GM19239 (cell line): ENCODE measurements at regions not wholly inside any gene's neighbourhood (a gene's known extent, or its start where the extent isn't known, plus 50 kb on each side); places are given as distances from the start of the nearest gene placed in this dataset.
"Not testable (repeated sequence)": the region's sequence is repeated elsewhere in the genome, so short reads cannot be mapped to it uniquely, and the experiment has no call there.

Source experiments
- DNase-seq: peaks from one replicate; pipeline ENCODE4 v3.0.0; 2011; ENCODE audit warnings: low spot score; ENCODE audit not compliant: insufficient read length
- FAIRE-seq: peaks from 2 replicates; lab custom pipeline; 2011; peaks lifted over from hg19 to GRCh38; lab: Jason Lieb, UNC

- FAIRE-seq (no peak), DNase-seq (no peak)
Measured at GRCh38 chr11:92046103-92046502, 178.5 kb upstream of the FAT3 start.

DNA sequence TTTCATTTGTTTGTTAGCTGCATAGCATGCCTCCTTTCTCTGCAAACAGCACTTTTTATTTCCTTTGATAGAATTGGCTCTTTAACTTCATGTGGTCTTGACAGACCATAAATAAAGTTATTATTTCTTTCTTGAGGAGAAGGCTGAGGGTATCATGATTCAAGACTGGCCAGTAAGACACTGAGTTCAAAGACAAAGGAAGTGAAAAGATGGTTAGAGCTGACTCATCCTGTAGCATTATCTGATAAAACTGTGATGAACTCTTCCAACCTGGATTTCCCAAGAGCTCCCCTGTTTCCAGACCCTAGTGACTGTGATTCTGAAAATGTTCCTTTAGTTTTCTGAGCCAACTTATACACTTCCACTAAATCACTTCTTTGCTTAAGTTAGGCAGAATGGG is 179.3 kb upstream of the FAT3 start:
- FAIRE-seq (no peak), DNase-seq (no peak)

DNA sequence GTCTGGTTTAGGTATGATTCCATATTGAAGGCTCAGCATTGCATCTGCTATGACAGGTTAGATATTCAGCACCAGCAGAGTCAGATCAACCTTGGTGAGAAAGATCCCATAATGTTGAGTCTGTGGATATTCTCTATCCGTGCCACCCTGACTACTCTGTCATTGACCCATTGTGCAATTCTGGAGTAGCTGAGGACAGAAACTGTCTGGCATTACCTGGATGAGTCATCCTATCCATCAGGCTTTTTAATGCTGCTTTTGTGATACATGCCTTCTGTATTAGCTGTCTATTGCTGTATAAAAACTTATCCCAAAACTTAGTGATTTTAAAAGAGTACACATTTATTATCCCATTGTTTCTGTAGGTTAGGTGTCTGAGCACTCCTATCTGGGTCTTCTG is 189.1 kb upstream of the FAT3 start:
- DNase-seq (no peak), FAIRE-seq (no peak)

- not testable (repeated sequence) for FAIRE-seq, DNase-seq
Measured at GRCh38 chr11:92027136-92027535, 197.5 kb upstream of the FAT3 start.

DNA sequence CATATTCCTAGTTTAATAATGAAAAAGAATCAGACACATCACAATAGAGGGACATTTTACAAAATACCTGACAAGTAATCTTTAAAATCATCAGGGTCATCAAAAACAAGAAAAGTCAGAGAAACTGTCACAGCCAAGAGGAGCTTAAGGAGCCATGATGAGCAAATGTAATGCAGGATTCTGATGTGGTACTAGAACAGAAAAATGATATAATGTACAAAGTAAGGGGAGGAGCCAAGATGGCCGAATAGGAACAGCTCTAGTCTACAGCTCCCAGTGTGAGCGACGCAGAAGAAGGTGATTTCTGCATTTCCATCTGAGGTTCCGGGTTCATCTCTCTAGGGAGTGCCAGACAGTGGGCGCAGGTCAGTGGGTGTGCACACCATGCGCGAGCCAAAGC is 198.0 kb upstream of the FAT3 start:
- no peak for FAIRE-seq
- no peak for DNase-seq

GRCh38 chr11:92024788-92025187 is 199.8 kb upstream of the FAT3 start:
- FAIRE-seq (no peak), DNase-seq (no peak)

DNA sequence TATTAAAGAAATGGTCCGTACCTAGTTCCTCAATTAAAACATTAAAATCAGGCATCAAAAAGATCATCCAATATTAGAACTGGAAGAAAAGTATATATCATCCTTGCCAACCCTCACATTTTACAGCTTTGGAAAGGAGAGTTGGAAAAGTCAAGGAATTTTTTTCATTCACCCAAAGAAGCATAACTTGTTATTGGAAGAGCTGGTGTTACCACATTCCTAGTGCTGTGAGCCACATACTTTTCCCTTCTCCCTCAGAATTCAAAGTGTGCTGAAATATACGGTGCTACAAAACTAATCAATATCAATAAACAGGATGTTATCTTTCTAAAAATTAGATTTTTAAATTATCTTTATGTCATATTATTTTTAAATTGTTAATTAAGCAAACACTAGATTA is 202.1 kb upstream of the FAT3 start:
- DNase-seq (no peak), FAIRE-seq (no peak)

- no peak for DNase-seq
- no peak for FAIRE-seq
Measured at GRCh38 chr11:92018332-92018731, 206.3 kb upstream of the FAT3 start.

GRCh38 chr11:92008249-92008648 is 216.4 kb upstream of the FAT3 start:
- FAIRE-seq (no peak), DNase-seq (no peak)

DNA sequence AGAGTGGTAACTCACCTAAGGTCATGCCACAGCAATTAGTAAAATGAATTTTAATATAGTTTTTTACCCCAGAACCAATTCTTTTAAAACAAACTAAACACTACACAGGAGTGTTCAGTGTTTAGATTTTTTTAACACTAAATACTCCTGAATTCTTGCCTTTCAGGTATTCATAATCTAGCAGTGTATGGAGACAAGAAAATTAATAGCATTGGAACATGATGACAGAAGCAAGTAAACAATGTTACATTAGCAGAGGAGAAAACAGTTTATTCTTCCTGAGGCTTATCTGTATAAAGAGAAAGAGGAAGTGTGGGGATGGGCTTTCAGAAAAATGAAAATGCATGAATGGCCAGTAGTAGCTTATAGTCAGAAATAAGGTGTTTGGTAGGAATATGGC is 222.1 kb upstream of the FAT3 start:
- DNase-seq: no peak
- FAIRE-seq: no peak

- no peak for FAIRE-seq
Measured at GRCh38 chr11:91998481-91998880, 226.1 kb upstream of the FAT3 start.

GRCh38 chr11:91997226-91997625 is 227.4 kb upstream of the FAT3 start:
- no peak for DNase-seq
- no peak for FAIRE-seq

More at GRCh38 chr11:91998481-91998880, 226.1 kb upstream of the FAT3 start:
- no peak for DNase-seq

- DNase-seq: no peak
- no peak for FAIRE-seq
Measured at GRCh38 chr11:91996526-91996925, 228.1 kb upstream of the FAT3 start.

GRCh38 chr11:91988443-91988842 is 236.2 kb upstream of the FAT3 start:
- not testable (repeated sequence) for DNase-seq, FAIRE-seq

- no peak for FAIRE-seq
- no peak for DNase-seq
Measured at GRCh38 chr11:91986218-91986617, 238.4 kb upstream of the FAT3 start.

- FAIRE-seq: no peak
- no peak for DNase-seq
Measured at GRCh38 chr11:91984033-91984584, 240.5 kb upstream of the FAT3 start.

- FAIRE-seq: no peak
- DNase-seq: no peak
Measured at GRCh38 chr11:91981995-91982394, 242.6 kb upstream of the FAT3 start.

DNA sequence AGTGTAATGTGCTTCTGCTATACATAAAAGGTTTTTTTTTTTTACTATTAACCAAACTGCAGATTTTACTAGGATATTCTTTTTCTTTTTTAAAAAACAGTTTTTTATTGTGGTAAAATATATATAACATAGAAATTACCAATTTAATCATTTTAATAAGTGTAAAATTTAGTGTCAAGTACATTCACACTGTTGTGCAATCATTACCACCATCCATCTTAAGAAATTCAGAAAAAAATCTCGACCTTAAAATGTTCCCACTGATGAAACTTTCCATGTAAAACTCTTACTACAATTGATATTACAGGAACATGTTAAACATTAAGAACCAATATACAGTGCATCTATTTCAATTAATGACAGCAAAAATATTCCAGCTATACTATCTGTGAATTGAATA is 244.8 kb upstream of the FAT3 start:
- FAIRE-seq (no peak), DNase-seq (no peak)

GRCh38 chr11:91978747-91979146 is 245.9 kb upstream of the FAT3 start:
- no peak for FAIRE-seq
- DNase-seq: no peak

DNA sequence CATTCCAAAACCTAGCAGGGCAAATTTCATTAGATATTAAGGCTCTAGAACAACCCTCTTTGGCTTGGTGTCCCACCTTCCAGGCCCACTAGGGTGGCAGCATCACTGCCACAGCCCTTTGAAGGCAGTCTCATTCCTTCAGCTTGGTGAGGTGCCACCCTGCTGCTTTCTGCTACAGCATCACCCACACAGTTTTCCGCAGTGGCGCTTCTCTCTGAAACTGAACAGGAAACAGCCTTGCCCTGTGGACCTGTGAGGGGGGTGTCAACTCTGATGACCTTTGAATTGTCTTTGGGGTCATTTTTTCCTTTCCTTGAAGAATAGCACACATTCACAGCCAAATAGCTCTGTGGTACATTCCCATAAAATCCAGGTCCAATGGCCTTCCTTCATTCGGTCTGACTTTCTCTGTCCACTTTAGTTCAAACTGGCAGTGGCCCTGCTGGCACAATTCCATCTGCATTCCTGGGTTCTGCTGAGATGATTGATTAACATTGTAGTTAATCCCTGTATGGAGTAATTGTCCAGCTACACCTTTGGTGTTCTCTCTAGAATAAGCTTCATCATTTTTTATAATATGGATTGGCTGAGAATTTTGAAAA is 251.9 kb upstream of the FAT3 start:
- no peak for FAIRE-seq

GRCh38 chr11:91970624-91971023 is 254.0 kb upstream of the FAT3 start:
- FAIRE-seq: no peak
- DNase-seq: no peak

More for the DNA sequence above, 251.9 kb upstream of the FAT3 start:
- no peak for DNase-seq

DNA sequence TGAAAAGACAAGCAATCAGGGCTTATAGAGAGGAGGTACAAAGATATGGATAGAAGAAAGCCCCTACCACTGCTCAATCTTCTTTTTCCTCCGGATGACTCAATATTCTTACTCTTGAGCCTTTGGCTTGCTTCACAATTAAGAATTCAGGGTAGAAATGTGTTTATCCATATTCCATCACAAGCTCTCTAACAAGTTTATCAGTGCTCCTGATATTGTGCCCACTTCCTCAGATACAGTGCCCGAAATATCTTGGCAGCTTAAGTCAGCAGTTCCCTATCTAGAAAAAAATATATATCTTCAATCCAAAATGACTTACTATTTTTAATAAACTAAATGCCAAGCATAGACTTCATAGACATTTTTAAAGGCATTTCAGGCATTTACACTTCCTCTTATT is 255.1 kb upstream of the FAT3 start:
- DNase-seq (no peak), FAIRE-seq (no peak)
